Esophagus muscularis mucosa (tissue), 4 donors: ENCODE measurements at regions not wholly inside any gene's neighbourhood (a gene's known extent, or its start where the extent isn't known, plus 50 kb on each side); places are given as distances from the start of the nearest gene placed in this dataset.

ENCODE experiments used
- DNase-seq: peaks from one replicate; pipeline ENCODE4 v3.0.0-alpha.2; 2017; ENCODE audit errors: extremely low spot score
- H3K27ac ChIP-seq, 4 donors: fragments of 200-600 bp; sonication (generic); replicated peaks in 1 of 4; 1 replicate in 3 of 4; 2 replicates in 1 of 4; pipeline ENCODE4 v1.5.1; 2016 to 2019; ENCODE audit warnings: mild to moderate bottlenecking in 1 of 4
- H3K27me3 ChIP-seq, 4 donors: fragments of 200-600 bp; sonication (generic); one replicate each; pipeline versions ENCODE4 v1.5.1 to v1.6.0; 2016 to 2019
- H3K36me3 ChIP-seq, 4 donors: fragments of 200-600 bp; sonication (generic); one replicate each; pipeline ENCODE4 v1.5.1; 2016 to 2019
- H3K4me1 ChIP-seq, 4 donors: fragments of 200-600 bp; sonication (generic); one replicate each; pipeline ENCODE4 v1.5.1; 2016 to 2019
- H3K4me3 ChIP-seq, 4 donors: fragments of 200-600 bp; sonication (generic); 1 replicate in 2 of 4; 2 replicates in 2 of 4; pipeline ENCODE4 v1.5.1; 2016 to 2019; ENCODE audit warnings: mild to moderate bottlenecking in 4 of 4, moderate library complexity in 1 of 4
- H3K9me3 ChIP-seq, 4 donors: fragments of 200-600 bp; sonication (generic); 1 replicate in 3 of 4; 2 replicates in 1 of 4; pipeline ENCODE4 v1.5.1; 2016 to 2019
- EP300 ChIP-seq: sonication (generic); formaldehyde crosslinking; IDR thresholded peaks from one replicate; pipeline ENCODE4 v1.6.1; 2017; ENCODE audit warnings: antibody characterized with exemption
- POLR2A ChIP-seq: fragments of 450-650 bp; IDR thresholded peaks from one replicate; pipeline ENCODE4 v1.6.1; 2017; ENCODE audit warnings: antibody characterized with exemption, moderate library complexity, mild to moderate bottlenecking, low read depth
- POLR2AphosphoS5 ChIP-seq, 2 donors: sonication (generic); formaldehyde crosslinking; IDR thresholded peaks; one replicate each; pipeline ENCODE4 v1.6.1; 2017; ENCODE audit warnings: antibody characterized with exemption in 2 of 2
- WGBS: methylation state at CpG from one replicate; pipeline ENCODE4 v1.1.5; 2018; 5-methylcytosine and 5-hydroxymethylcytosine counted together
- intact Hi-C: fragments of 100-400 bp; cut with DNase I; formaldehyde crosslinking; loops from one replicate; pipeline ENCODE4 v1.15.1; 2023
- TF ChIP-seq, protein P1 (sequence below), 3 experiments: fragments of 200-600 bp in 2 of 3; fragments of 450-650 bp in 1 of 3; sonication (generic) in 2 of 3; IDR thresholded peaks; one replicate each; pipeline ENCODE4 v1.5.1; 2017 to 2019; ENCODE audit warnings: antibody characterized with exemption in 3 of 3, mild to moderate bottlenecking in 2 of 3, moderate library complexity in 1 of 3

DNA sequence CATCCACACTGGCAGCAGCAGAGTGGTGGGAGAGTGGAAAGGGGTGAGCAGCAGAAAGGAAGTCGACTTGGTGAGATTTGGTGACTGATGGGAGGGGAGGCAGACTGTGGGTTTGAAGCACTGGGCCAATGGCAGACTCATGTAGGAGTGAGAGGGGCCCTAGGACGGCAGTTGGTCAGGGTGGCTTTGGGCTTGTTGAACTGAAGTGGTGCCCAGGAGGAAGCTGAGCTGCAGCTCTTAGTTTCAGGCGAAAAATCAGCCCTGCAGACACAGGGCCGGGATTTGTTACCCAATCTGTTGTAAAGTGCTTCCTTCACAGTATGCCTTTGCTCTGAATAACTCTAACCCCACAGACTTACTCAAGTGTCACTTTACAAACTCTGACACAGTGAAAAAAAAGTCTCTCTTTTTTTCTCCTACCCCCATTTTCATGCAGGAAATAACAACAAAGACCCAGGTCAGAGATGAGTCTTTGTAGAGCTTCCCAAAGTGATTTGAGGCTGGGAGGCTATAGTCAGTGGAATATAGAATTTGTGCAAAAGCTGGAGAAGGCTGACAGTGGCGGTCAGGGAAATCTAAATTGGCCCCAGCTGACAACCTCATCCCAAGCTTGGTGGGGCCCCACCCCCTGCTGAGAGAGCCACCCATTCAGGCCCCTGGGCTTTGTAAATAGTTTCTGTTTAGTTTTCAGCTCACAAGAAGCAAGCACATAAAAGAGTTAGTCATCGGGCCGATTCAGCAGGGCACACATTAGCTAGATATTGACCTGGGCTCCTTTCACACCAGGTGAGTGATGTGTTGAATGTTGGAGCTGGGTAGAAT, 226.9 kb downstream of the VAPA start:
- H3K4me1 ChIP-seq = peaks cover 0 to 17% (median 0%) of the 10 kb centered on the region in 4 donors
- no peak for DNase-seq
- no peaks in the 10 kb centered on the region for H3K36me3 ChIP-seq
- intact Hi-C loops = no loop called here
- WGBS = 80% methylated on average over 7 of the region's 7 CpGs
- no peak overlapping the region for H3K27ac ChIP-seq
- H3K27me3 ChIP-seq = no peaks in the 10 kb centered on the region
- H3K9me3 ChIP-seq = no peaks in the 10 kb centered on the region
- TF ChIP-seq, protein P1, sequence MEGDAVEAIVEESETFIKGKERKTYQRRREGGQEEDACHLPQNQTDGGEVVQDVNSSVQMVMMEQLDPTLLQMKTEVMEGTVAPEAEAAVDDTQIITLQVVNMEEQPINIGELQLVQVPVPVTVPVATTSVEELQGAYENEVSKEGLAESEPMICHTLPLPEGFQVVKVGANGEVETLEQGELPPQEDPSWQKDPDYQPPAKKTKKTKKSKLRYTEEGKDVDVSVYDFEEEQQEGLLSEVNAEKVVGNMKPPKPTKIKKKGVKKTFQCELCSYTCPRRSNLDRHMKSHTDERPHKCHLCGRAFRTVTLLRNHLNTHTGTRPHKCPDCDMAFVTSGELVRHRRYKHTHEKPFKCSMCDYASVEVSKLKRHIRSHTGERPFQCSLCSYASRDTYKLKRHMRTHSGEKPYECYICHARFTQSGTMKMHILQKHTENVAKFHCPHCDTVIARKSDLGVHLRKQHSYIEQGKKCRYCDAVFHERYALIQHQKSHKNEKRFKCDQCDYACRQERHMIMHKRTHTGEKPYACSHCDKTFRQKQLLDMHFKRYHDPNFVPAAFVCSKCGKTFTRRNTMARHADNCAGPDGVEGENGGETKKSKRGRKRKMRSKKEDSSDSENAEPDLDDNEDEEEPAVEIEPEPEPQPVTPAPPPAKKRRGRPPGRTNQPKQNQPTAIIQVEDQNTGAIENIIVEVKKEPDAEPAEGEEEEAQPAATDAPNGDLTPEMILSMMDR (IDR thresholded peaks at IDR 0.05) = no peak
- no peak for TF ChIP-seq POLR2A
- TF ChIP-seq EP300 = no peak
- TF ChIP-seq POLR2AphosphoS5 (IDR thresholded peaks at IDR 0.05) = no peak
- H3K4me3 ChIP-seq = no peak overlapping the region

DNA sequence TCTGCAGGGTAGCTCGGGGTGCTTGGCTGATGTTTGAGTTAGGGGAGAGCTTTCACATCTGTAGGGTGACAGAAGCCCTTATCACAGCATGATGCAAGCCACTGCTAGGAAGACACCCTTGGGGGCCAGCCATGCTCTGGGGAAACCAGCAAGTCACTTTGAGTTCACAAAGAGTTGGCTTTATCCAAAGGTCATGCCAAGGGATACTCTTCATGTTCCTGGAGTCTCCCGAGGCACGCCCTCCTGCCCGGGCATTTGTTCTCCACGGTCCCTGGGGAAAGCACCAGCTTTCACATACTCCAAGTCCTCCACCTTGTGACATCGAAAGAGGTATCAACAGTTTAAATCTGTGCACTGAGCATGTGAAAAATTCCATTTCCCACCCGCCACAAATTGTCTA, 227.7 kb downstream of the VAPA start:
- no peak for DNase-seq
- Histone ChIP-seq H3K27ac (no peak overlapping the region), H3K4me3 (no peak overlapping the region), H3K36me3 (no peaks in the 10 kb centered on the region), H3K27me3 (no peaks in the 10 kb centered on the region), H3K9me3 (no peaks in the 10 kb centered on the region), H3K4me1 (peaks cover 0 to 17% (median 0%) of the 10 kb centered on the region in 4 donors)
- intact Hi-C loops = no loop called here
- TF ChIP-seq, protein P1 (IDR thresholded peaks at IDR 0.05) = no peak
- no peak for TF ChIP-seq EP300
- TF ChIP-seq POLR2A = no peak
- no peak for TF ChIP-seq POLR2AphosphoS5 (IDR thresholded peaks at IDR 0.05)
- WGBS = 94% methylated on average over 6 of the region's 7 CpGs

DNA sequence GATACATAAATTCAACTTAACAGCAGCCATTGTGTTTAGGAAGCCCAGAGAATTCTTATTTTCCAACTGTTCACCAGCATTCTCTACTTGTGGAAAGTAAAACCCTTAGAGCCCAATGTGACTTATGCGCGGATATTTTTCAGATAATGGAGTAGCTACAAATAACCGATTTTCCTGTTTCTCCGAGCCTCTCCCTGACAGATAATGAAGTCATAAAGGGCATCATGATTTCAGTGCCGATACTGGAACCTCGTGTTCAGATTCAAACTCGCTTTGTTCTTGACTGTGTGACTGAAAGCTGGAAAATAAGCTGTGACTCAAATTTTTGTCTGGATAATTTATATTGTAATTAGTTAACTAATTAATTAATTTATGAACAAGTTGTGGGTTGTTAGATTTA, 228.2 kb downstream of the VAPA start:
- Histone ChIP-seq H3K9me3 (no peaks in the 10 kb centered on the region), H3K27ac (no peak overlapping the region), H3K4me1 (peaks cover 0 to 17% (median 0%) of the 10 kb centered on the region in 4 donors), H3K27me3 (no peaks in the 10 kb centered on the region), H3K4me3 (no peak overlapping the region), H3K36me3 (no peaks in the 10 kb centered on the region)
- TF ChIP-seq POLR2A (no peak), POLR2AphosphoS5 (IDR thresholded peaks at IDR 0.05) (no peak), EP300 (no peak)
- TF ChIP-seq, protein P1 (IDR thresholded peaks at IDR 0.05) = no peak
- 91% methylated on average over 7 of the region's 7 CpGs for WGBS
- DNase-seq = no peak
- intact Hi-C loops = no loop called here

DNA sequence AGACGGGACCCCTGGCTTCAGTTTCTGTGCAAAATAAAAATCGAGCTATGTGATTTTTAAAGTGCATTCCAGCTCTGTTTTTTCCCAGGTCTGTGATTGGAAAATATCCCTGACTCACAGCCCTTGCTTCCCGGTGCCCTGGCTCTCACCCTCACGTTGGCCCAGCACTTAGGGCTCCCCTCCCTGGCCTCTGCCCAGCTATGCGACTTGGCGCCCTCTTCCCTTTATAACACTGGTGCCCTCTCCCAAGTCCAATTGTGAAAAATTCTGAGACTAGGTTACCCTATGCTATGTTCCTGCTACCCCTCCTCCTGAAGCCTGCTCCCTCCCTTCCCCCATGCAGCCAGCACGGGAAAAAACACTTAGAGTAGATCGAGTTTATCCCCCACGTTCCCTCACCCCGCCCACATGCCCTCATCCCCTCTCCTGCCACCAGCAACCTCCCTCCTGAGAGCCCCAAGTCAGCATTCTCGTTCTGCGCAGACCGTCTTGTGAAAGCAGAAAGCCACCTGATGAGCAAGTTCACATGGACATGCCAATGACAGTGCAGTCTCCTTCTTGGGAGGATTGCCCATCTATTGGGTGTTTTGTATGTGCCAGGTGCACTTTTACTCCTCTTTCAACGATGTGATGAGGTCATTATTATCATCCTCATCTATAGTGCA, 228.8 kb downstream of the VAPA start:
- Histone ChIP-seq H3K36me3 (no peaks in the 10 kb centered on the region), H3K27ac (no peak overlapping the region), H3K4me1 (peaks cover 0 to 17% (median 0%) of the 10 kb centered on the region in 4 donors), H3K27me3 (no peaks in the 10 kb centered on the region), H3K9me3 (no peaks in the 10 kb centered on the region), H3K4me3 (no peak overlapping the region)
- intact Hi-C loops = no loop called here
- WGBS = 73% methylated on average over 13 of the region's 14 CpGs
- TF ChIP-seq, protein P1 (IDR thresholded peaks at IDR 0.05) = no peak
- TF ChIP-seq POLR2AphosphoS5 (IDR thresholded peaks at IDR 0.05) (no peak), EP300 (no peak), POLR2A (no peak)
- no peak for DNase-seq
